ENCODE measurements at regions not wholly inside any gene's neighbourhood (a gene's known extent, or its start where the extent isn't known, plus 50 kb on each side); places are given as distances from the start of the nearest gene placed in this dataset.

DNA sequence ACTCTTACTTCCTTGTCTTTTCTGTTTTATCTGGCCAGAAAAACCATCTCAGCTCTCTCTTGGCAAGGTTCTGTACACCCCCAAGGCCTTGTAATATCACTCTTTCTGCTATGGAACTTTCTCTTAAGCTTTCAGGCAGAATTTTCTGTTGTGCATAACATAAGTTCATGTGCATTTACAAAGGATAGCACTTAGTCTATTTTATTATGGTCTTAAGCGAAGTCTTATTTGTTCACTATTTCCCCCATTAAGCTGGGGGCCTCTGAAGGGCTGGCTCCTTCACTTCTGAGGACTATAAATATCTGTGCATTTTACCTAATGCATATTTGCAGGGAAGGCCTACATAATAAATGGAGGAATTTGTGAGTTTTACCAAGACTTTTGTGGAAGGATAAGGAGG lies 1393.4 kb downstream of the FAM181B start:
- TF ChIP-seq TAF1 (IDR thresholded peaks at IDR 0.05; ENCODE audit: low read depth) = no peak
- no peak for TF ChIP-seq TCF12 (IDR thresholded peaks at IDR 0.05; ENCODE audit: low read depth)
- TF ChIP-seq TEAD4 (IDR thresholded peaks at IDR 0.05) = no peak
- TF ChIP-seq CREB1 (IDR thresholded peaks at IDR 0.05; ENCODE audit: low read depth) = no peak
- TF ChIP-seq FOXM1 (IDR thresholded peaks at IDR 0.05; ENCODE audit: borderline replicate concordance, low read depth) = no peak
- TF ChIP-seq RAD21 (IDR thresholded peaks at IDR 0.05; ENCODE audit: low read depth) = no peak
- TF ChIP-seq, protein P1, sequence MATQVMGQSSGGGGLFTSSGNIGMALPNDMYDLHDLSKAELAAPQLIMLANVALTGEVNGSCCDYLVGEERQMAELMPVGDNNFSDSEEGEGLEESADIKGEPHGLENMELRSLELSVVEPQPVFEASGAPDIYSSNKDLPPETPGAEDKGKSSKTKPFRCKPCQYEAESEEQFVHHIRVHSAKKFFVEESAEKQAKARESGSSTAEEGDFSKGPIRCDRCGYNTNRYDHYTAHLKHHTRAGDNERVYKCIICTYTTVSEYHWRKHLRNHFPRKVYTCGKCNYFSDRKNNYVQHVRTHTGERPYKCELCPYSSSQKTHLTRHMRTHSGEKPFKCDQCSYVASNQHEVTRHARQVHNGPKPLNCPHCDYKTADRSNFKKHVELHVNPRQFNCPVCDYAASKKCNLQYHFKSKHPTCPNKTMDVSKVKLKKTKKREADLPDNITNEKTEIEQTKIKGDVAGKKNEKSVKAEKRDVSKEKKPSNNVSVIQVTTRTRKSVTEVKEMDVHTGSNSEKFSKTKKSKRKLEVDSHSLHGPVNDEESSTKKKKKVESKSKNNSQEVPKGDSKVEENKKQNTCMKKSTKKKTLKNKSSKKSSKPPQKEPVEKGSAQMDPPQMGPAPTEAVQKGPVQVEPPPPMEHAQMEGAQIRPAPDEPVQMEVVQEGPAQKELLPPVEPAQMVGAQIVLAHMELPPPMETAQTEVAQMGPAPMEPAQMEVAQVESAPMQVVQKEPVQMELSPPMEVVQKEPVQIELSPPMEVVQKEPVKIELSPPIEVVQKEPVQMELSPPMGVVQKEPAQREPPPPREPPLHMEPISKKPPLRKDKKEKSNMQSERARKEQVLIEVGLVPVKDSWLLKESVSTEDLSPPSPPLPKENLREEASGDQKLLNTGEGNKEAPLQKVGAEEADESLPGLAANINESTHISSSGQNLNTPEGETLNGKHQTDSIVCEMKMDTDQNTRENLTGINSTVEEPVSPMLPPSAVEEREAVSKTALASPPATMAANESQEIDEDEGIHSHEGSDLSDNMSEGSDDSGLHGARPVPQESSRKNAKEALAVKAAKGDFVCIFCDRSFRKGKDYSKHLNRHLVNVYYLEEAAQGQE (IDR thresholded peaks at IDR 0.05; ENCODE audit: low read depth) = no peak
- TF ChIP-seq EGR1 (IDR thresholded peaks at IDR 0.05) = no peak
- no peak for TF ChIP-seq CEBPB (IDR thresholded peaks at IDR 0.05)
- TF ChIP-seq YY1 (IDR thresholded peaks at IDR 0.05; ENCODE audit: low read depth) = no peak
- TF ChIP-seq NFIC (IDR thresholded peaks at IDR 0.05) = no peak
- TF ChIP-seq, protein P2, sequence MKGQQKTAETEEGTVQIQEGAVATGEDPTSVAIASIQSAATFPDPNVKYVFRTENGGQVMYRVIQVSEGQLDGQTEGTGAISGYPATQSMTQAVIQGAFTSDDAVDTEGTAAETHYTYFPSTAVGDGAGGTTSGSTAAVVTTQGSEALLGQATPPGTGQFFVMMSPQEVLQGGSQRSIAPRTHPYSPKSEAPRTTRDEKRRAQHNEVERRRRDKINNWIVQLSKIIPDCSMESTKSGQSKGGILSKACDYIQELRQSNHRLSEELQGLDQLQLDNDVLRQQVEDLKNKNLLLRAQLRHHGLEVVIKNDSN (IDR thresholded peaks at IDR 0.05) = no peak
- TF ChIP-seq, protein P3, sequence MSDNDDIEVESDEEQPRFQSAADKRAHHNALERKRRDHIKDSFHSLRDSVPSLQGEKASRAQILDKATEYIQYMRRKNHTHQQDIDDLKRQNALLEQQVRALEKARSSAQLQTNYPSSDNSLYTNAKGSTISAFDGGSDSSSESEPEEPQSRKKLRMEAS (IDR thresholded peaks at IDR 0.05) = no peak

DNA sequence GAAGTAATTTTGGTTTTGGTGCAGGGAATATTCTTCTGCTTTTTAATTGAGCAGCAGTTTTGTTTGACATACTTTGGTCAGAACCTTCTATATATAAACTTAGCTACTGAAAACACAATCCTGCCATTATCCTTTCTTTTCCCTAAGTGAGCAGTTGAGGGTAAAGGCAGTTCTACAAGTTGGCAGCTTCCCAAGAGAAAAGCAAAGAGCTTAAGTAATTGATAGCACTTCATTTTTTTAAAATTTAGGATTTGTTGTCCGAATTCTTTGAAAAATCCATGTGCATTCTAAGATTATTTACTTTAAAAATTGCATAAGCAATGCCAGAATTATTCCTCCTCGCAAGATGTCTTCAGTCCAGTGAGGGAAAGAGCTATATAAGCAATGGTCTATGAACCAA lies 1394.1 kb downstream of the FAM181B start:
- TF ChIP-seq CREB1 (IDR thresholded peaks at IDR 0.05; ENCODE audit: low read depth) = no peak
- TF ChIP-seq TCF12 (IDR thresholded peaks at IDR 0.05; ENCODE audit: low read depth) = no peak
- TF ChIP-seq ZBTB7A (IDR thresholded peaks at IDR 0.05; ENCODE audit: low read depth) = no peak
- no peak for TF ChIP-seq RAD21 (IDR thresholded peaks at IDR 0.05; ENCODE audit: low read depth)
- TF ChIP-seq, protein P2 (IDR thresholded peaks at IDR 0.05) = no peak
- TF ChIP-seq TAF1 (IDR thresholded peaks at IDR 0.05; ENCODE audit: low read depth) = no peak
- TF ChIP-seq NFIC (IDR thresholded peaks at IDR 0.05) = no peak
- TF ChIP-seq TEAD4 (IDR thresholded peaks at IDR 0.05) = no peak
- TF ChIP-seq, protein P1 (IDR thresholded peaks at IDR 0.05; ENCODE audit: low read depth) = no peak
- no peak for TF ChIP-seq FOXM1 (IDR thresholded peaks at IDR 0.05; ENCODE audit: borderline replicate concordance, low read depth)
- TF ChIP-seq, protein P3 (IDR thresholded peaks at IDR 0.05) = no peak
- no peak for TF ChIP-seq YY1 (IDR thresholded peaks at IDR 0.05; ENCODE audit: low read depth)
- no peak for TF ChIP-seq EP300 (IDR thresholded peaks at IDR 0.05; ENCODE audit: borderline replicate concordance)
- no peak for TF ChIP-seq EGR1 (IDR thresholded peaks at IDR 0.05)
- no peak for TF ChIP-seq CEBPB (IDR thresholded peaks at IDR 0.05)

DNA sequence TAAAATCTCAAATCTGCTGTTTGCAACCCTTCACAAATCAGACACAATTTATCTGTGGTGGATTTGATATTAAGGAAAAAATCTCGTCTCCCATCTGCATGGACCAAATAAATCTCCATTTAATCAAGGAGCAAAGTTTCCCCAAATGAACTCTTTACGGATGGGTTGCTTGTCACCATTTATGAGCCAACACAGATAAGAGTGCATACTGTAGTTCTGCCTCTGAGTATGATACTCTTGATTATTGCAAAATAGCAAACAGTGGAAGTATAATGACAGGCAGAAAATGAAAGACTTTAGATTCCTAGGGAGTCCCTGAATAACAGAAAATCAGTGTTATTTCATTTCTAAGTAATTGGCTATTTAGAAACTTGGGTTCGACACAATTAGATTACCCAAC lies 1395.9 kb downstream of the FAM181B start:
- TF ChIP-seq, protein P2 (IDR thresholded peaks at IDR 0.05) = no peak
- TF ChIP-seq YY1 (IDR thresholded peaks at IDR 0.05; ENCODE audit: low read depth) = no peak
- TF ChIP-seq EGR1 (IDR thresholded peaks at IDR 0.05) = no peak
- TF ChIP-seq, protein P3 (IDR thresholded peaks at IDR 0.05) = no peak

DNA sequence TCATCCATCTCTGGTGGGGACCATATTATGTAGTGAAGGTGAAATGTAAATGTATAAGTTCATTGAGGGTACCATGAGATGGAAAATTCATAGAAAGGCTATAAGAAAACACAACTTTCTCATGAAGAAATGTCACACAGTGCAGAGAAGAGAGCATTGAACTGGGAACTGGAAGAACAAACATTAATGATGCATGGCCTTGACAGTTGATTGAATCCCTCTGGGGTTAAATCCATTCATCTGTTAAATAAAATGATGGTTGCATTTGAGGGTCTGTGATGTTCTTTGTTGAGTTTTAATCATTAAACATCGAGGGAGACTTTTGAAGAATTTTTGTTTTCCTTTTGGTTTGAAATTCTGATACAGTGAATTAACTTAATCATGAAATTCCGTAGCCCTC lies 1401.4 kb downstream of the FAM181B start:
- no peak for TF ChIP-seq ZBTB7A (IDR thresholded peaks at IDR 0.05; ENCODE audit: low read depth)
- no peak for TF ChIP-seq CEBPB (IDR thresholded peaks at IDR 0.05)
- TF ChIP-seq TAF1 (IDR thresholded peaks at IDR 0.05; ENCODE audit: low read depth) = no peak
- TF ChIP-seq, protein P1 (IDR thresholded peaks at IDR 0.05; ENCODE audit: low read depth) = no peak
- no peak for TF ChIP-seq EP300 (IDR thresholded peaks at IDR 0.05; ENCODE audit: borderline replicate concordance)
- no peak for TF ChIP-seq RAD21 (IDR thresholded peaks at IDR 0.05; ENCODE audit: low read depth)

Data from Ishikawa (cell line).